Mesenchymal stem cell (in vitro differentiated cells and primary cell): ENCODE measurements at regions not wholly inside any gene's neighbourhood (a gene's known extent, or its start where the extent isn't known, plus 50 kb on each side); places are given as distances from the start of the nearest gene placed in this dataset.

ENCODE experiments used
- DNase-seq: peaks from one replicate; pipeline ENCODE4 v3.0.0-alpha.2; 2013
- H2AFZ ChIP-seq: one replicate; pipeline ENCODE4 v1.6.1; 2013; ENCODE audit warnings: low read depth, mild to moderate bottlenecking, control low read depth, inconsistent platforms, low read length, moderate library complexity
- H2AK5ac ChIP-seq: 2 replicates; pipeline ENCODE4 v1.6.1; 2013; ENCODE audit warnings: low read length, moderate library complexity, mild to moderate bottlenecking, inconsistent platforms; ENCODE audit not compliant: severe bottlenecking
- H2BK120ac ChIP-seq: one replicate; pipeline ENCODE4 v1.6.1; 2013; ENCODE audit warnings: low read depth, mild to moderate bottlenecking, inconsistent platforms, low read length, moderate library complexity
- H2BK12ac ChIP-seq, 2 experiments: one replicate each; pipeline ENCODE4 v1.6.1; 2013; ENCODE audit warnings: inconsistent platforms in 2 of 2, low read length in 2 of 2, mild to moderate bottlenecking in 2 of 2, moderate library complexity in 2 of 2, control low read depth in 1 of 2
- H2BK15ac ChIP-seq: one replicate; pipeline ENCODE4 v1.6.1; 2013; ENCODE audit warnings: mild to moderate bottlenecking, low read depth, inconsistent platforms; ENCODE audit not compliant: poor library complexity, severe bottlenecking
- H2BK5ac ChIP-seq: 2 replicates; pipeline ENCODE4 v1.6.1; 2013; ENCODE audit warnings: low read depth, mild to moderate bottlenecking, low read length, control low read depth, inconsistent platforms; ENCODE audit not compliant: poor library complexity, severe bottlenecking
- H3K14ac ChIP-seq, 2 experiments: one replicate each; pipeline ENCODE4 v1.6.1; 2013; ENCODE audit warnings: inconsistent platforms in 2 of 2, low read length in 2 of 2, control low read depth in 1 of 2, mild to moderate bottlenecking in 1 of 2, moderate library complexity in 1 of 2
- H3K18ac ChIP-seq, 2 experiments: one replicate each; pipeline ENCODE4 v1.6.1; 2013; ENCODE audit warnings: inconsistent platforms in 2 of 2, low read length in 2 of 2, control low read depth in 1 of 2, low read depth in 1 of 2, mild to moderate bottlenecking in 1 of 2
- H3K23ac ChIP-seq, 2 experiments: one replicate each; pipeline ENCODE4 v1.6.1; 2013; ENCODE audit warnings: inconsistent platforms in 2 of 2, low read length in 2 of 2, mild to moderate bottlenecking in 2 of 2, moderate library complexity in 2 of 2, control low read depth in 1 of 2
- H3K27ac ChIP-seq: 2 replicates; pipeline ENCODE4 v1.5.1; 2013; ENCODE audit warnings: mild to moderate bottlenecking, moderate library complexity, low read length, control low read depth, inconsistent platforms; ENCODE audit not compliant: poor library complexity, severe bottlenecking
- H3K27me3 ChIP-seq, 2 experiments: 2 replicates each; pipeline versions ENCODE4 v1.6.1 to v1.7.0; 2013; ENCODE audit warnings: low read length in 2 of 2, mild to moderate bottlenecking in 2 of 2, moderate library complexity in 2 of 2, control low read depth in 1 of 2, inconsistent platforms in 1 of 2; ENCODE audit not compliant: control insufficient read depth in 1 of 2, insufficient read depth in 1 of 2
- H3K36me3 ChIP-seq, 2 experiments: 2 replicates each; pipeline versions ENCODE4 v1.6.1 to v1.7.0; 2013; ENCODE audit warnings: low read length in 2 of 2, control low read depth in 1 of 2, inconsistent platforms in 1 of 2, low read depth in 1 of 2, mild to moderate bottlenecking in 1 of 2; ENCODE audit not compliant: insufficient read depth in 2 of 2, control insufficient read depth in 1 of 2
- H3K4ac ChIP-seq, 2 experiments: one replicate each; pipeline ENCODE4 v1.6.1; 2013; ENCODE audit warnings: inconsistent platforms in 2 of 2, low read length in 2 of 2, mild to moderate bottlenecking in 2 of 2, moderate library complexity in 2 of 2, control low read depth in 1 of 2, low read depth in 1 of 2
- H3K4me1 ChIP-seq: 2 replicates; pipeline ENCODE4 v1.6.1; 2013; ENCODE audit warnings: low read depth, low read length, control low read depth; ENCODE audit not compliant: control insufficient read depth, insufficient read depth
- H3K4me2 ChIP-seq: 2 replicates; pipeline ENCODE4 v1.6.1; 2013; ENCODE audit warnings: low read length, mild to moderate bottlenecking, inconsistent platforms; ENCODE audit not compliant: poor library complexity, severe bottlenecking
- H3K4me3 ChIP-seq, 2 experiments: 2 replicates each; pipeline versions ENCODE4 v1.5.1 to v1.7.0; 2013; ENCODE audit warnings: low read length in 2 of 2, mild to moderate bottlenecking in 2 of 2, control low read depth in 1 of 2, low read depth in 1 of 2; ENCODE audit not compliant: insufficient read depth in 1 of 2
- H3K79me1 ChIP-seq: replicated peaks from 2 replicates; pipeline ENCODE4 v1.6.1; 2013; ENCODE audit warnings: mild to moderate bottlenecking, control low read depth, low read length, inconsistent platforms; ENCODE audit not compliant: poor library complexity, severe bottlenecking
- H3K9ac ChIP-seq: 2 replicates; pipeline ENCODE4 v1.7.0; 2013; ENCODE audit warnings: mild to moderate bottlenecking, low read length, moderate library complexity
- H3K9me3 ChIP-seq: 2 replicates; pipeline ENCODE4 v1.7.0; 2013; ENCODE audit warnings: mild to moderate bottlenecking, low read length; ENCODE audit not compliant: control insufficient read depth
- H4K8ac ChIP-seq: one replicate; pipeline ENCODE4 v1.6.1; 2013; ENCODE audit warnings: inconsistent platforms, mild to moderate bottlenecking, low read length, moderate library complexity
- H4K91ac ChIP-seq: one replicate; pipeline ENCODE4 v1.6.1; 2013; ENCODE audit warnings: mild to moderate bottlenecking, low read length, inconsistent platforms
- WGBS: methylation state at CpG from one replicate; pipeline ENCODE4 v1.1.7; 2013; ENCODE audit warnings: mixed read lengths; 5-methylcytosine and 5-hydroxymethylcytosine counted together

DNA sequence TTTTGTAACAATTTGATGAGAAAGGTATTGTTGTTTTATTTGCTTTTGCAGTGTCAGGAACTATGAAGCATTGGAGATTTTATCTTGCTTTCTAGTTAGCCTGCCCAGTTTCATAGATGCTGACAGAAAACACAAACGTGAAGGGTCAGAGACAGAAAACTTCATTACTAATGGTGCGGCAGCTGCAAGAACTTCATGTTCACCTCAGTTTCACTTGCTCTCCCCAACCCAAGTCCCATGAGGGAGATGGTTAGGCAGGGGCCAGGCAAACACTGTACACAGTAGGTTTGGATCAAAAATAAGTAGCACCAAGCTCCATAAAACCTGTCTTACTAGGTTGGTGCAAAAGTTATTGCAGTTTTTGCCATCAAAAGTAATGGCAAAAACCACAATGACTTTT, 550.2 kb upstream of the MIR17HG start:
- Histone ChIP-seq H3K4me1 (no peaks in the 10 kb centered on the region), H3K4me2 (no peak overlapping the region), H3K79me1 (no peaks in the 10 kb centered on the region), H3K36me3 (no peaks in the 10 kb centered on the region), H3K27ac (no peak overlapping the region), H3K23ac (no peak overlapping the region), H4K8ac (no peak overlapping the region), H2AFZ (no peak overlapping the region), H3K4me3 (no peak overlapping the region), H3K18ac (no peak overlapping the region), H2AK5ac (no peak overlapping the region), H2BK15ac (no peak overlapping the region), H2BK120ac (no peak overlapping the region), H3K27me3 (no peaks in the 10 kb centered on the region), H2BK12ac (no peak overlapping the region), H4K91ac (no peak overlapping the region), H2BK5ac (no peak overlapping the region), H3K9ac (no peak overlapping the region), H3K4ac (no peak overlapping the region), H3K9me3 (no peaks in the 10 kb centered on the region), H3K14ac (no peak overlapping the region)
- DNase-seq = no peak
- 100% methylated on average over 2 of the region's 2 CpGs for WGBS

DNA sequence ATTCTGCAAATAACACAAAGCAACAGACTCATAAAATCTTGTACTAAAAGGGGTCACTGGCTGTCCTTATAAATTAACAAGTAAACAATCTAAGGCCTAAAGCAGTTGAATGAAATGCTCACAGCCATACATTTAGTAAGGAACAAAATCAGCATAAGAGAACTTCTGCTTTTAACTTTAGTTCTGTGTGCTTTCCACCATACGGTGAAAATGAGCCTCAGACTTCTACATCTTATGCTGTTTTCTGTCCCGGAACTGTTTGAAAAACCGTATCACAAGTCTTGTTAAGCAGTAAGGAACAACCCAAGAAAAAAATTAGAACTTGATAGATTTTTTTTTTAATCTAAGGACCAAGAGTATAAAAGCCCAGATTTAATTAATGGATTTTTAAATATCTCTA, 549.1 kb upstream of the MIR17HG start:
- Histone ChIP-seq H3K23ac (no peak overlapping the region), H2BK5ac (no peak overlapping the region), H3K79me1 (no peaks in the 10 kb centered on the region), H3K4me1 (no peaks in the 10 kb centered on the region), H3K4ac (no peak overlapping the region), H3K14ac (no peak overlapping the region), H2AFZ (no peak overlapping the region), H3K9me3 (no peaks in the 10 kb centered on the region), H3K27ac (no peak overlapping the region), H3K4me3 (no peak overlapping the region), H4K8ac (no peak overlapping the region), H4K91ac (no peak overlapping the region), H3K4me2 (no peak overlapping the region), H3K36me3 (no peaks in the 10 kb centered on the region), H3K18ac (no peak overlapping the region), H2BK120ac (no peak overlapping the region), H3K27me3 (no peaks in the 10 kb centered on the region), H2AK5ac (no peak overlapping the region), H3K9ac (no peak overlapping the region), H2BK15ac (no peak overlapping the region), H2BK12ac (no peak overlapping the region)
- 100% methylated on average over 2 of the region's 3 CpGs for WGBS
- no peak for DNase-seq

DNA sequence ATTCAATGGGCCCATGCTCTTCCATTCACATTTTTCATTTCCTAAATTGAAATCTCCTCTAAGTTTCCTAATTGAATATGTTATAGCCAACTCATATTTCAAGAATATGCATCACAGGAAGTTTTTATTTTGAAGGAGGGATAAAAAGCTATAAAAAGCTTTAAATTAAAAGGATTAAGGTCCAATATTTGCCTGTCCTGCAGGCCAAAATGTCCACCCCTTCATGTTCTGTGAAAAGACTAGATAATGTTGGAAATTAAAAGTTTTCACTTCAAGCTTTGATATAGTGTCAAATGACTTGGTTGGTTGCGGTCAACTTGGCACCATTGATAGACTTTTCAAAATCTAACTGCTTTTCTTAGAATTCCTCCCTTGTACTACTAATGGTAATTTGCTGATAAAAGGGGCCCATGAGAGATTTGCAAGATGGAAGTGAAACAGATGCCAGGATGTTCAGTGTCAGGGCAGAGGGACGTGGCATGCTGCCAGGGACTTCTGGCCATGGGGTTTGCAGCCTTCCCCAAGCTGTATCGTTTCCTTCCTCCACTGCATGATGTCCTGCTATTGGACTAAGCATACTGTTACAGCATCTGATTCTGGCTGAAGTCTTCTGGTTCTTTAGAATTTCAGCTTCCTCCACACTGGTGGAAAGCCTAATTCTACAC, 547.3 kb upstream of the MIR17HG start:
- no peak overlapping the region for H2BK5ac ChIP-seq
- no peak overlapping the region for H2BK15ac ChIP-seq
- no peaks in the 10 kb centered on the region for H3K9me3 ChIP-seq
- no peaks in the 10 kb centered on the region for H3K27me3 ChIP-seq
- no peaks in the 10 kb centered on the region for H3K4me1 ChIP-seq
- H4K8ac ChIP-seq = no peak overlapping the region
- H3K4ac ChIP-seq = no peak overlapping the region
- no peak overlapping the region for H4K91ac ChIP-seq
- H3K14ac ChIP-seq = peak overlapping the region in 1 of 2 experiments; percentile 48
- H3K4me2 ChIP-seq = no peak overlapping the region
- H3K9ac ChIP-seq = no peak overlapping the region
- H2AFZ ChIP-seq = peak overlapping the region; percentile 14
- no peak overlapping the region for H2BK120ac ChIP-seq
- H2BK12ac ChIP-seq = no peak overlapping the region
- no peak overlapping the region for H3K23ac ChIP-seq
- H3K79me1 ChIP-seq = no peaks in the 10 kb centered on the region
- H3K18ac ChIP-seq = peak overlapping the region in 1 of 2 experiments; percentile 40
- peak; percentile 7 for DNase-seq
- no peaks in the 10 kb centered on the region for H3K36me3 ChIP-seq
- no peak overlapping the region for H2AK5ac ChIP-seq
- 96% methylated on average over 2 of the region's 3 CpGs for WGBS
- no peak overlapping the region for H3K4me3 ChIP-seq
- H3K27ac ChIP-seq = no peak overlapping the region

DNA sequence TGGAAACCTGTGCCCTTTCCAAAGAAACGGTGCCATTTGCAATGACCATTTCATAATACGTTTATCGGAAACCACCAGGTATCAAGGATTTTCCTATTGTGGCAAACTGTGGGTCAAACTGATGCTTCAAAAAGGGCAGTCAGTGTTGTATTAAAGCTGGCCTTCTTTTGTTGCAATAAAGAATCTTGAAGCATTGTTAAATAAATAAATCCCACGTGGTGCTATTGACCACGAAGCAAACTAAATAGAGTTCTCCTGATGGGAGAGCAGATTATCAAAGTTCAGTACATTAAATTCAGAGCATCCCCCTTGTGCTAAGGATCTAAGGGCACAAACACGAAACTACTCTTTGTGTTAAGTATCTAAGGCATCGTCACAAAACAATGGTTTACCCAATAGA, 545.9 kb upstream of the MIR17HG start:
- Histone ChIP-seq H3K4me3 (no peak overlapping the region), H3K4ac (no peak overlapping the region), H2AK5ac (no peak overlapping the region), H3K14ac (no peak overlapping the region), H3K27me3 (no peaks in the 10 kb centered on the region), H3K9ac (no peak overlapping the region), H2BK15ac (no peak overlapping the region), H3K4me2 (no peak overlapping the region), H3K27ac (no peak overlapping the region), H3K79me1 (no peaks in the 10 kb centered on the region), H3K23ac (no peak overlapping the region), H2AFZ (no peak overlapping the region), H4K91ac (no peak overlapping the region), H2BK5ac (no peak overlapping the region), H4K8ac (no peak overlapping the region), H3K9me3 (no peaks in the 10 kb centered on the region), H3K36me3 (no peaks in the 10 kb centered on the region), H2BK12ac (no peak overlapping the region), H3K4me1 (no peaks in the 10 kb centered on the region), H2BK120ac (no peak overlapping the region), H3K18ac (no peak overlapping the region)
- WGBS = 95% methylated on average over 7 of the region's 7 CpGs
- no peak for DNase-seq
